OCI-LY1 (cell line): ENCODE measurements at regions not wholly inside any gene's neighbourhood (a gene's known extent, or its start where the extent isn't known, plus 50 kb on each side); places are given as distances from the start of the nearest gene placed in this dataset.

Experiments
- H2AFZ ChIP-seq: fragments of 200-600 bp; sonication (generic), shearing (Covaris generic); 2 replicates; pipeline ENCODE4 v1.6.0; 2014; ENCODE audit warnings: antibody characterized with exemption, mild to moderate bottlenecking, low read length
- H3F3A ChIP-seq: fragments of 200-600 bp; sonication (generic), shearing (Covaris generic); 2 replicates; pipeline ENCODE4 v1.6.0; 2014; ENCODE audit warnings: mild to moderate bottlenecking, antibody characterized with exemption, low read length, moderate library complexity; ENCODE audit not compliant: insufficient read depth
- H3K27ac ChIP-seq: fragments of 200-600 bp; sonication (generic); 2 replicates; pipeline ENCODE4 v1.5.1; 2014; ENCODE audit warnings: low read length, mixed run types, mild to moderate bottlenecking, low read depth; ENCODE audit not compliant: poor library complexity, severe bottlenecking
- H3K27me3 ChIP-seq: fragments of 200-600 bp; sonication (generic); 2 replicates; pipeline ENCODE4 v1.6.0; 2014; ENCODE audit warnings: antibody characterized with exemption, mild to moderate bottlenecking, low read length, moderate library complexity; ENCODE audit not compliant: insufficient read depth
- H3K36me3 ChIP-seq: fragments of 200-600 bp; sonication (generic); 2 replicates; pipeline ENCODE4 v1.6.1; 2014; ENCODE audit warnings: mild to moderate bottlenecking, antibody characterized with exemption, low read length, moderate library complexity, mixed read lengths; ENCODE audit not compliant: insufficient read depth
- H3K4me1 ChIP-seq: fragments of 200-600 bp; sonication (generic); 2 replicates; pipeline ENCODE4 v1.5.1; 2014; ENCODE audit warnings: mild to moderate bottlenecking, low read length, moderate library complexity; ENCODE audit not compliant: insufficient read depth, severe bottlenecking
- H3K4me2 ChIP-seq: fragments of 200-600 bp; sonication (generic), shearing (Covaris generic); 2 replicates; pipeline ENCODE4 v1.6.1; 2014; ENCODE audit warnings: low read length
- H3K4me3 ChIP-seq: fragments of 200-600 bp; sonication (generic); 2 replicates; pipeline ENCODE4 v1.5.1; 2014; ENCODE audit warnings: low read length, low read depth, mild to moderate bottlenecking, mixed read lengths; ENCODE audit not compliant: poor library complexity, severe bottlenecking
- H3K79me2 ChIP-seq: fragments of 200-600 bp; shearing (Covaris generic); 2 replicates; pipeline ENCODE4 v1.6.1; 2016; ENCODE audit warnings: mixed run types, low read length, mixed read lengths; ENCODE audit not compliant: insufficient read depth
- H3K9ac ChIP-seq: fragments of 200-600 bp; sonication (generic), shearing (Covaris generic); 2 replicates; pipeline ENCODE4 v1.6.1; 2014; ENCODE audit warnings: mild to moderate bottlenecking, low read length, mixed read lengths
- H3K9me2 ChIP-seq: fragments of 200-600 bp; sonication (generic), shearing (Covaris generic); 2 replicates; pipeline ENCODE4 v1.6.1; 2014; ENCODE audit warnings: low read depth, mild to moderate bottlenecking, low read length, mixed read lengths
- H3K9me3 ChIP-seq: fragments of 200-600 bp; shearing (Covaris generic); 2 replicates; pipeline ENCODE4 v1.6.1; 2014; ENCODE audit warnings: low read length, mixed read lengths
- H4K20me1 ChIP-seq: fragments of 200-600 bp; sonication (generic), shearing (Covaris generic); 2 replicates; pipeline ENCODE4 v1.6.0; 2016; ENCODE audit warnings: mild to moderate bottlenecking, low read length; ENCODE audit not compliant: insufficient read depth
- EZH2 ChIP-seq: fragments of 200-600 bp; sonication (generic), shearing (Covaris generic); IDR thresholded peaks from 2 replicates; pipeline ENCODE4 v1.8.0; 2017; ENCODE audit warnings: borderline replicate concordance, mixed run types, mild to moderate bottlenecking, antibody characterized with exemption, low read length, moderate library complexity, mixed read lengths
- TF ChIP-seq, protein P1 (sequence below): fragments of 200-600 bp; sonication (generic), shearing (Covaris generic); IDR thresholded peaks from 2 replicates; pipeline ENCODE4 v1.5.1; 2017; ENCODE audit warnings: mild to moderate bottlenecking, antibody characterized with exemption, low read length, moderate library complexity, mixed read lengths

DNA sequence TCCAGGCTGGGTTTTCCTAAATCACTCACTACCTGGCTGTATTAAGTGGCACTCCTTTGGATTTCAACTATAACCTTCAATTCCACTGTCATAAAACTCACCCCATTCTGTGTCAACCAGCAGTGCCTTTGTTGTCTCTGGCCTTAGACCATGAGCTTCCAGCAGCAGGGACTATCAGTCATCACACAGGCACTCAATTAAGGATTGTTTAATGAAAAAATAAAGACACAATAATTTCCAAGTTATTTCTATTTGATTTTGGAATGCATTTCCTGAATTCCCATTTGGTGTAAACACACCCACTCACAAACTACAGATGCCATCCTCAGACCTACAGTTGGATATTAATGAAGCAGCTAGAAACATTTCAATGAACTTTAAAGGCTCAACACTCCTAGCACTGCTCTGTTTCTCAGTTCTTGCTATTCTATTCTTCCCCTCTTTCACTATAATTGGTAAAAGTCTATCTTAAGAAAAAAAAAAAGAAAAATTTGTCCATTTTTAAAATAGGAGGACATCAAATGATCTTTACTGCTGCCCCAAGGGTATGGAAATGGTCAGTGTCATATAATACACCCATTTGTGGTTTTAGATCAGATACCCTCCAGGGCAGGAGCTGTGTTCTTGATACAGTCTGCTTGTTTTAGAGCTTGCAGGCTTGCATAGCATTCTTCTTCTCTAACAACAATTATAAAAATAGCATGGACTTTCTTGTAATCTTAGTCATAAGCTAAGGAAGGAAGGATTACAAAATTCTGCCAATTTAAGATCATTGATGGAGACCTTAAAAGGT lies 156.4 kb downstream of the PTGER3 start:
- no peaks in the 10 kb centered on the region for H3F3A ChIP-seq
- H4K20me1 ChIP-seq, result no peaks in the 10 kb centered on the region
- H2AFZ ChIP-seq, result no peak overlapping the region
- no peaks in the 10 kb centered on the region for H3K9me3 ChIP-seq
- TF ChIP-seq EZH2, result no peak
- no peak overlapping the region for H3K4me2 ChIP-seq
- H3K9me2 ChIP-seq, result no peaks in the 10 kb centered on the region
- H3K27me3 ChIP-seq, result no peaks in the 10 kb centered on the region
- no peaks in the 10 kb centered on the region for H3K36me3 ChIP-seq
- H3K9ac ChIP-seq, result no peak overlapping the region
- H3K4me1 ChIP-seq, result no peaks in the 10 kb centered on the region
- no peak overlapping the region for H3K27ac ChIP-seq
- no peak overlapping the region for H3K4me3 ChIP-seq
- H3K79me2 ChIP-seq, result no peaks in the 10 kb centered on the region

DNA sequence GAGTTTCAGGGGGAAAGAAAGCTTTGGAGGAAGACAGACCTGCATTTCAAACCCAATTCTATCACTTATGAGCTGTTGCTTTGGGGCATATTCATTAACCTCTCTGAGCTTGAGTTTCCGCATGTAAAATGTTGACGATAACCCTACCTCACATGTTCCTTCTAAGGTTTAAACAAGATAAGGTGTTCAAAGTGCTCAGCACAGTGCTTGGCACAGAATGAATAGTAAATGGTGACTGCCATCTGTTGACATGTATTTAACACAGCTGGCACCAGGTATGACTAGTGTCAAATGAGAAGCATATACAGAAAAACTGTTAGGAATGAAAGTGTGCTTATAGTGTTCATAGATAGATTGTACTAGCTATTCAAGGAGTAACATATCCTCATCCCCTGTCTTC lies 155.5 kb downstream of the PTGER3 start:
- Histone ChIP-seq H3K4me3 (no peak overlapping the region), H3K27me3 (no peaks in the 10 kb centered on the region), H3K4me2 (no peak overlapping the region), H2AFZ (no peak overlapping the region), H3K4me1 (no peaks in the 10 kb centered on the region), H3K79me2 (no peaks in the 10 kb centered on the region), H3K9ac (no peak overlapping the region), H4K20me1 (no peaks in the 10 kb centered on the region), H3K36me3 (no peaks in the 10 kb centered on the region), H3F3A (no peaks in the 10 kb centered on the region), H3K9me3 (no peaks in the 10 kb centered on the region), H3K27ac (no peak overlapping the region), H3K9me2 (no peaks in the 10 kb centered on the region)
- TF ChIP-seq, protein P1, sequence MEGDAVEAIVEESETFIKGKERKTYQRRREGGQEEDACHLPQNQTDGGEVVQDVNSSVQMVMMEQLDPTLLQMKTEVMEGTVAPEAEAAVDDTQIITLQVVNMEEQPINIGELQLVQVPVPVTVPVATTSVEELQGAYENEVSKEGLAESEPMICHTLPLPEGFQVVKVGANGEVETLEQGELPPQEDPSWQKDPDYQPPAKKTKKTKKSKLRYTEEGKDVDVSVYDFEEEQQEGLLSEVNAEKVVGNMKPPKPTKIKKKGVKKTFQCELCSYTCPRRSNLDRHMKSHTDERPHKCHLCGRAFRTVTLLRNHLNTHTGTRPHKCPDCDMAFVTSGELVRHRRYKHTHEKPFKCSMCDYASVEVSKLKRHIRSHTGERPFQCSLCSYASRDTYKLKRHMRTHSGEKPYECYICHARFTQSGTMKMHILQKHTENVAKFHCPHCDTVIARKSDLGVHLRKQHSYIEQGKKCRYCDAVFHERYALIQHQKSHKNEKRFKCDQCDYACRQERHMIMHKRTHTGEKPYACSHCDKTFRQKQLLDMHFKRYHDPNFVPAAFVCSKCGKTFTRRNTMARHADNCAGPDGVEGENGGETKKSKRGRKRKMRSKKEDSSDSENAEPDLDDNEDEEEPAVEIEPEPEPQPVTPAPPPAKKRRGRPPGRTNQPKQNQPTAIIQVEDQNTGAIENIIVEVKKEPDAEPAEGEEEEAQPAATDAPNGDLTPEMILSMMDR, result no peak

DNA sequence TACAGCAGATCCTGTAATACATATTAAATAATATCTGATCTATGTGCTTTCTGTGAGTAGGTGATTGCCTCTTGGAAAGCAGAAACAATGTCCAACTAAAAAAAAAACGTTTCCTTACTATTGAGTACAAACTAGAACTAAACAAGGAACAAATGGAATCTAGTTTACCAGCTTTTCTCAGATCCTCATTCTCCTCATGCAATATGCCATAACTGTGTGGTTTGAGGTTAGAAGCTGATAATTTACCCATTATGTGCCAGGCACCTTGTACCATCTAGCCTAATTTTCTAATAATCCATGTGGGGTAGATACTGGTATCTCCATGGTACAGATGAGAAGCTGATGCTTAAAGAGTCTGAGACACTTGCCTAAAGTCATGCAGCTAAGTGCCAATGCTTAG lies 154.7 kb downstream of the PTGER3 start:
- Histone ChIP-seq H3K9ac (no peak overlapping the region), H2AFZ (no peak overlapping the region), H3K27me3 (no peaks in the 10 kb centered on the region), H3K9me3 (no peaks in the 10 kb centered on the region), H3K36me3 (no peaks in the 10 kb centered on the region), H3K79me2 (no peaks in the 10 kb centered on the region), H3K4me2 (no peak overlapping the region), H3K4me3 (no peak overlapping the region), H3K27ac (no peak overlapping the region), H3F3A (no peaks in the 10 kb centered on the region), H3K4me1 (no peaks in the 10 kb centered on the region), H4K20me1 (no peaks in the 10 kb centered on the region), H3K9me2 (no peaks in the 10 kb centered on the region)
- TF ChIP-seq EZH2, result no peak
- TF ChIP-seq, protein P1, result no peak

DNA sequence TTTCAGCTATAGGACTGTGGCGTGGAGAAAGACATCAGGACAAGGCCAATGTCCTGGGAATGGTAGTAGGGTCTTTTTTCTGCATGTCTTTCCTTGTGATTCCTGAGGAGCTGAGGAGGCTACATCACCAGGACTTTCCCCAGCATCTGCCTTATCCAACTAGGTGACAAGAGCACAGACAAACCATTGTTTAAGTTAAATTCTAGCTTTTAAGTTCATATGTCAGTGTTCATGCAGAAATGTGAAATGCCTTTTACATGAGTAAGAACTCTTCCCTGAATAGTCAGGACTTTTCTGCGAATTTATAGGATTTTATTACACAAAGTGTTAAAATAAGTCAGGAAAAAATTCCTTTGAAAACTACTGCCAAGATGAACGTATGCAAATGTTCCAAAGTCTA lies 154.2 kb downstream of the PTGER3 start:
- H3F3A ChIP-seq, result no peaks in the 10 kb centered on the region
- H3K4me2 ChIP-seq, result no peak overlapping the region
- H3K4me1 ChIP-seq, result no peaks in the 10 kb centered on the region
- TF ChIP-seq EZH2, result no peak
- TF ChIP-seq, protein P1, result no peak
- no peaks in the 10 kb centered on the region for H3K36me3 ChIP-seq
- no peak overlapping the region for H3K9ac ChIP-seq
- H4K20me1 ChIP-seq, result no peaks in the 10 kb centered on the region
- no peaks in the 10 kb centered on the region for H3K79me2 ChIP-seq
- H3K27ac ChIP-seq, result no peak overlapping the region
- H3K9me3 ChIP-seq, result no peaks in the 10 kb centered on the region
- no peak overlapping the region for H2AFZ ChIP-seq
- no peaks in the 10 kb centered on the region for H3K9me2 ChIP-seq
- no peaks in the 10 kb centered on the region for H3K27me3 ChIP-seq
- H3K4me3 ChIP-seq, result no peak overlapping the region
